ENCODE measurements at regions not wholly inside any gene's neighbourhood (a gene's known extent, or its start where the extent isn't known, plus 50 kb on each side); places are given as distances from the start of the nearest gene placed in this dataset.

- peaks cover 16% of the 10 kb centered on the region for H3K27me3 ChIP-seq (replicated peaks; ENCODE audit: insufficient read depth, low read depth, low read length, poor library complexity)
- H3K4me1 ChIP-seq (ENCODE audit: insufficient read depth, low read length, poor library complexity, severe bottlenecking), result no peaks in the 10 kb centered on the region
- no peak overlapping the region for H3K27ac ChIP-seq (ENCODE audit: low read depth, low read length, poor library complexity, severe bottlenecking)
- TF ChIP-seq CTCF (conservative IDR thresholded peaks at IDR 0.05; ENCODE audit: low read depth, low read length) (peak; percentile 71), EZH2 (IDR thresholded peaks at IDR 0.05; ENCODE audit: borderline replicate concordance, low read depth, low read length, poor library complexity, severe bottlenecking) (no peak)
- no peak overlapping the region for H3K4me3 ChIP-seq (ENCODE audit: low read depth, low read length, poor library complexity, severe bottlenecking)
- ChIA-PET POLR2A (ENCODE audit: low non-redundant PET) (no interaction called here), CTCF (no interaction called here)
- peak; percentile 8 for DNase-seq (ENCODE audit: low spot score)
- intact Hi-C loops (cut with micrococcal nuclease; ENCODE audit: unreplicated experiment), result no loop called here
- H3K36me3 ChIP-seq (ENCODE audit: insufficient read depth, low read length, poor library complexity, severe bottlenecking), result no peaks in the 10 kb centered on the region
- no peaks in the 10 kb centered on the region for H3K9me3 ChIP-seq (ENCODE audit: low read depth, low read length, poor library complexity, severe bottlenecking)
- no TSS peak for BruUV-seq (replicated peaks)
Observed at GRCh38 chr6:133817460-133818047, 71.4 kb upstream of the TCF21 start.

GRCh38 chr6:133818320-133818719 is 70.6 kb upstream of the TCF21 start:
- no peaks in the 10 kb centered on the region for H3K36me3 ChIP-seq (ENCODE audit: insufficient read depth, low read length, poor library complexity, severe bottlenecking)
- BruUV-seq (replicated peaks), result no TSS peak
- intact Hi-C loops (cut with micrococcal nuclease; ENCODE audit: unreplicated experiment), result no loop called here
- H3K4me1 ChIP-seq (ENCODE audit: insufficient read depth, low read length, poor library complexity, severe bottlenecking), result no peaks in the 10 kb centered on the region
- ChIA-PET POLR2A (ENCODE audit: low non-redundant PET) (no interaction called here), CTCF (no interaction called here)
- H3K27ac ChIP-seq (ENCODE audit: low read depth, low read length, poor library complexity, severe bottlenecking), result no peak overlapping the region
- DNase-seq (ENCODE audit: low spot score), result no peak
- H3K27me3 ChIP-seq (replicated peaks; ENCODE audit: insufficient read depth, low read depth, low read length, poor library complexity), result peaks cover 18% of the 10 kb centered on the region
- H3K9me3 ChIP-seq (ENCODE audit: low read depth, low read length, poor library complexity, severe bottlenecking), result no peaks in the 10 kb centered on the region
- no peak overlapping the region for H3K4me3 ChIP-seq (ENCODE audit: low read depth, low read length, poor library complexity, severe bottlenecking)
- TF ChIP-seq CTCF (conservative IDR thresholded peaks at IDR 0.05; ENCODE audit: low read depth, low read length) (no peak), EZH2 (IDR thresholded peaks at IDR 0.05; ENCODE audit: borderline replicate concordance, low read depth, low read length, poor library complexity, severe bottlenecking) (no peak)

GRCh38 chr6:133820208-133820607 is 68.7 kb upstream of the TCF21 start:
- DNase-seq (ENCODE audit: low spot score), result no peak
- H3K4me3 ChIP-seq (ENCODE audit: low read depth, low read length, poor library complexity, severe bottlenecking), result no peak overlapping the region
- no TSS peak for BruUV-seq (replicated peaks)
- no peaks in the 10 kb centered on the region for H3K36me3 ChIP-seq (ENCODE audit: insufficient read depth, low read length, poor library complexity, severe bottlenecking)
- CTCF ChIA-PET, result no interaction called here
- peaks cover 18% of the 10 kb centered on the region for H3K27me3 ChIP-seq (replicated peaks; ENCODE audit: insufficient read depth, low read depth, low read length, poor library complexity)
- H3K9me3 ChIP-seq (ENCODE audit: low read depth, low read length, poor library complexity, severe bottlenecking), result no peaks in the 10 kb centered on the region
- intact Hi-C loops (cut with micrococcal nuclease; ENCODE audit: unreplicated experiment), result no loop called here
- H3K27ac ChIP-seq (ENCODE audit: low read depth, low read length, poor library complexity, severe bottlenecking), result no peak overlapping the region
- POLR2A ChIA-PET (ENCODE audit: low non-redundant PET), result no interaction called here
- H3K4me1 ChIP-seq (ENCODE audit: insufficient read depth, low read length, poor library complexity, severe bottlenecking), result no peaks in the 10 kb centered on the region
- TF ChIP-seq CTCF (conservative IDR thresholded peaks at IDR 0.05; ENCODE audit: low read depth, low read length) (no peak), EZH2 (IDR thresholded peaks at IDR 0.05; ENCODE audit: borderline replicate concordance, low read depth, low read length, poor library complexity, severe bottlenecking) (no peak)
